OCI-LY1 (cell line): ENCODE measurements at regions not wholly inside any gene's neighbourhood (a gene's known extent, or its start where the extent isn't known, plus 50 kb on each side); places are given as distances from the start of the nearest gene placed in this dataset.

Experiments
- CTCF ChIP-seq: fragments of 200-600 bp; sonication (generic), shearing (Covaris generic); IDR thresholded peaks from 2 replicates; pipeline ENCODE4 v1.5.1; 2017; ENCODE audit warnings: mild to moderate bottlenecking, antibody characterized with exemption, low read length, moderate library complexity, mixed read lengths
- EZH2 ChIP-seq: fragments of 200-600 bp; sonication (generic), shearing (Covaris generic); IDR thresholded peaks from 2 replicates; pipeline ENCODE4 v1.8.0; 2017; ENCODE audit warnings: borderline replicate concordance, mixed run types, mild to moderate bottlenecking, antibody characterized with exemption, low read length, moderate library complexity, mixed read lengths

DNA sequence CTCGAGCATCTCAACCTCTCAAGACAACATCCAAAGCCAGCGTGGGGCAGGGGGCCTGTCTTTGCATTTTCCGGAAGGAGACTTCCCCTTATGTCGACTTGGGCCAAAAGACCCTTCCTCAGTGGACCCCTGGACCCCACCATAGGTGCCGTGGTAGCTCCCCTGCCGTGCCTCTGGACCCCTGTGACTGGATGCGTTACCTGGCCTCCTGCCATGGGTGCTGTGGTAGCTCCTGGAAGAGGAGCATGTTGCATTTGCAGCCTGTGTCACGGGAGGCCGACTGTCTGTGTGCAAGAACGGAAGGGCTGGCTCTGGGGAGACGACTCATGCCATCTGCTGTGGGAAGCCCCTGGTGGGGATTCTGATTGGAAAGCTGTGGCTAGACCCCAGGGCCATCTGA is 130.1 kb downstream of the FOXL1 start:
- no peak for TF ChIP-seq CTCF
- TF ChIP-seq EZH2 = no peak
